GM12878 (cell line): ENCODE measurements at regions not wholly inside any gene's neighbourhood (a gene's known extent, or its start where the extent isn't known, plus 50 kb on each side); places are given as distances from the start of the nearest gene placed in this dataset.

Experiments used
- ATAC-seq: fragments of 200-7000 bp; cut with Tn5 transposase; 3 replicates; pipeline ENCODE4 v1.9.1; 2020; ENCODE audit warnings: mild to moderate bottlenecking, moderate library complexity
- BruUV-seq: library from RNA; stranded (reverse); fragments of 400-500 nt; replicated peaks from 2 replicates; lab custom pipeline; 2021; lab: Mats Ljungman, UMichigan
- CTCF ChIA-PET: fragments of 300-600 bp; sonication (Branson Sonifier 250); formaldehyde crosslinking; extraction: SDS; loops from one replicate; lab custom pipeline; 2021; ENCODE audit warnings: inconsistent platforms; lab: Yijun Ruan, JAX
- POLR2A ChIA-PET: fragments of 350-600 bp; formaldehyde crosslinking; extraction: SDS; loops from one replicate; lab custom pipeline; 2021; ENCODE audit warnings: inconsistent platforms; lab: Charles Lee
- RAD21 ChIA-PET: fragments of 300-600 bp; sonication (Branson Sonifier 250); formaldehyde crosslinking; loops from one replicate; lab custom pipeline; 2023; ENCODE audit warnings: antibody characterized with exemption; ENCODE audit not compliant: unreplicated experiment; lab: Charles Lee
- SMC1A ChIA-PET: fragments of 300-600 bp; sonication (Branson Sonifier 250); formaldehyde crosslinking; loops from one replicate; lab custom pipeline; 2023; ENCODE audit not compliant: unreplicated experiment, uncharacterized antibody; lab: Charles Lee
- DNase-seq: peaks from one replicate; pipeline ENCODE4 v3.0.0-alpha.2; 2011; ENCODE audit warnings: low read depth, low spot score
- FAIRE-seq: peaks from 3 replicates; lab custom pipeline; 2011; peaks lifted over from hg19 to GRCh38; lab: Jason Lieb, UNC
- H2AFZ ChIP-seq: 2 replicates; pipeline ENCODE4 v1.6.0; 2011; ENCODE audit warnings: low read depth, low read length, control low read depth; ENCODE audit not compliant: control insufficient read depth
- H3K27ac ChIP-seq: 2 replicates; pipeline ENCODE4 v1.5.1; 2011; ENCODE audit warnings: control low read depth; ENCODE audit not compliant: control insufficient read depth, insufficient read depth
- H3K27me3 ChIP-seq, 2 experiments: replicated peaks in 1 of 2; 2 replicates each; pipeline versions ENCODE4 v1.6.0 to v1.6.1; 2011; ENCODE audit warnings: low read length in 1 of 2; ENCODE audit not compliant: control insufficient read depth in 2 of 2, insufficient read depth in 2 of 2
- H3K36me3 ChIP-seq, 2 experiments: 2 replicates each; pipeline ENCODE4 v1.5.1; 2011; ENCODE audit warnings: low read length in 1 of 2; ENCODE audit not compliant: control insufficient read depth in 2 of 2, insufficient read depth in 2 of 2
- H3K4me1 ChIP-seq: 2 replicates; pipeline ENCODE4 v1.6.1; 2011; ENCODE audit warnings: mild to moderate bottlenecking, low read length, moderate library complexity, mixed read lengths; ENCODE audit not compliant: control insufficient read depth, insufficient read depth
- H3K4me2 ChIP-seq: 2 replicates; pipeline ENCODE4 v1.6.0; 2011; ENCODE audit warnings: control low read depth; ENCODE audit not compliant: control insufficient read depth, insufficient read depth
- H3K4me3 ChIP-seq: fragments of 200-600 bp; sonication (generic); 2 replicates; pipeline ENCODE4 v1.5.1; 2016
- H3K79me2 ChIP-seq: 2 replicates; pipeline ENCODE4 v1.6.0; 2011; ENCODE audit warnings: low read length; ENCODE audit not compliant: control insufficient read depth, insufficient read depth
- H3K9ac ChIP-seq: 2 replicates; pipeline ENCODE4 v1.8.0; 2011; ENCODE audit warnings: low read length, control low read depth, mixed read lengths; ENCODE audit not compliant: control insufficient read depth, insufficient read depth
- H3K9me3 ChIP-seq: replicated peaks from 3 replicates; pipeline ENCODE4 v1.5.1; 2011; ENCODE audit warnings: mild to moderate bottlenecking, low read length; ENCODE audit not compliant: control insufficient read depth, insufficient read depth
- H4K20me1 ChIP-seq: 2 replicates; pipeline ENCODE4 v1.6.0; 2011; ENCODE audit not compliant: control insufficient read depth, insufficient read depth
- CBX3 ChIP-seq: fragments of 200-600 bp; sonication (generic); IDR thresholded peaks from 2 replicates; pipeline ENCODE4 v1.6.1; 2016; ENCODE audit warnings: low read depth, borderline replicate concordance
- CHD4 ChIP-seq: fragments of 200-600 bp; sonication (generic); IDR thresholded peaks from 2 replicates; pipeline ENCODE4 v1.6.1; 2016; ENCODE audit warnings: mild to moderate bottlenecking
- ETV6 ChIP-seq, 2 experiments: fragments of 450-650 bp in 1 of 2; IDR thresholded peaks in 1 of 2; conservative IDR thresholded peaks in 1 of 2; 2 replicates each; pipeline ENCODE4 v1.6.1; 2014; ENCODE audit warnings: antibody characterized with exemption in 1 of 2, borderline replicate concordance in 1 of 2, low read depth in 1 of 2, mild to moderate bottlenecking in 1 of 2, moderate library complexity in 1 of 2
- HDAC6 ChIP-seq: fragments of 200-600 bp; sonication (generic); IDR thresholded peaks from one replicate; pipeline ENCODE4 v1.8.0; 2017; ENCODE audit warnings: antibody characterized with exemption; ENCODE audit not compliant: unreplicated experiment
- LARP7 ChIP-seq: fragments of 450-650 bp; IDR thresholded peaks from 2 replicates; pipeline ENCODE4 v1.6.1; 2017; ENCODE audit warnings: mild to moderate bottlenecking
- NR2C1 ChIP-seq: fragments of 450-650 bp; IDR thresholded peaks from 2 replicates; pipeline ENCODE4 v1.6.1; 2017; ENCODE audit warnings: antibody characterized with exemption, mild to moderate bottlenecking, moderate library complexity
- POLR2A ChIP-seq: IDR thresholded peaks from 2 replicates; pipeline ENCODE4 v1.6.1; 2011; ENCODE audit warnings: low read depth, mild to moderate bottlenecking, low read length
- RB1 ChIP-seq: fragments of 450-650 bp; formaldehyde crosslinking; IDR thresholded peaks from 2 replicates; pipeline ENCODE4 v1.6.1; 2017; ENCODE audit warnings: mild to moderate bottlenecking, borderline replicate concordance
- SMAD1 ChIP-seq: fragments of 450-650 bp; IDR thresholded peaks from 2 replicates; pipeline ENCODE4 v1.6.1; 2018; ENCODE audit warnings: mild to moderate bottlenecking, low read depth; ENCODE audit not compliant: partially characterized antibody
- TAF1 ChIP-seq: IDR thresholded peaks from 2 replicates; pipeline ENCODE4 v1.6.1; 2011; ENCODE audit warnings: mild to moderate bottlenecking, low read depth, low read length, borderline replicate concordance
- TCF12 ChIP-seq: IDR thresholded peaks from 2 replicates; pipeline ENCODE4 v1.6.1; 2011; ENCODE audit warnings: low read depth, mild to moderate bottlenecking, low read length
- YY1 ChIP-seq: IDR thresholded peaks from 2 replicates; pipeline ENCODE4 v1.6.1; 2011; ENCODE audit warnings: low read depth, mild to moderate bottlenecking, low read length
- ZNF622 ChIP-seq: fragments of 450-650 bp; IDR thresholded peaks from 2 replicates; pipeline ENCODE4 v1.6.1; 2017; ENCODE audit warnings: mild to moderate bottlenecking, inconsistent platforms
- ZSCAN29 ChIP-seq: fragments of 450-650 bp; IDR thresholded peaks from 2 replicates; pipeline ENCODE4 v1.6.1; 2017; ENCODE audit warnings: mild to moderate bottlenecking, moderate library complexity
- WGBS: methylation state at CpG from one replicate; pipeline ENCODE4 v1.1.6; 2016; ENCODE audit warnings: low lambda C conversion rate; ENCODE audit not compliant: insufficient replicate concordance, insufficient coverage; ENCODE audit errors: missing lambda C conversion rate; 5-methylcytosine and 5-hydroxymethylcytosine counted together
- in situ Hi-C: fragments of 300-500 bp; cut with MboI; formaldehyde crosslinking; loops from 9 replicates; pipeline ENCODE4 v1.14.3; 2018; ENCODE audit warnings: mixed read lengths
- intact Hi-C: fragments of 100-400 bp; cut with micrococcal nuclease; formaldehyde crosslinking; loops from one replicate; pipeline ENCODE4 v1.14.2; 2022; ENCODE audit not compliant: unreplicated experiment
- TF ChIP-seq, protein P1 (sequence below): fragments of 150-350 bp; IDR thresholded peaks from 2 replicates; pipeline ENCODE4 v1.6.1; 2016; ENCODE audit warnings: low read depth, low read length
- TF ChIP-seq, protein P2 (sequence below): fragments of 450-650 bp; formaldehyde crosslinking; IDR thresholded peaks from 2 replicates; pipeline ENCODE4 v1.5.0; 2022; ENCODE audit warnings: mild to moderate bottlenecking, missing genetic modification characterization
- TF ChIP-seq, protein P3 (sequence below): fragments of 450-650 bp; IDR thresholded peaks from 2 replicates; pipeline ENCODE4 v1.6.1; 2018; ENCODE audit warnings: borderline replicate concordance, mild to moderate bottlenecking; ENCODE audit not compliant: partially characterized antibody

DNA sequence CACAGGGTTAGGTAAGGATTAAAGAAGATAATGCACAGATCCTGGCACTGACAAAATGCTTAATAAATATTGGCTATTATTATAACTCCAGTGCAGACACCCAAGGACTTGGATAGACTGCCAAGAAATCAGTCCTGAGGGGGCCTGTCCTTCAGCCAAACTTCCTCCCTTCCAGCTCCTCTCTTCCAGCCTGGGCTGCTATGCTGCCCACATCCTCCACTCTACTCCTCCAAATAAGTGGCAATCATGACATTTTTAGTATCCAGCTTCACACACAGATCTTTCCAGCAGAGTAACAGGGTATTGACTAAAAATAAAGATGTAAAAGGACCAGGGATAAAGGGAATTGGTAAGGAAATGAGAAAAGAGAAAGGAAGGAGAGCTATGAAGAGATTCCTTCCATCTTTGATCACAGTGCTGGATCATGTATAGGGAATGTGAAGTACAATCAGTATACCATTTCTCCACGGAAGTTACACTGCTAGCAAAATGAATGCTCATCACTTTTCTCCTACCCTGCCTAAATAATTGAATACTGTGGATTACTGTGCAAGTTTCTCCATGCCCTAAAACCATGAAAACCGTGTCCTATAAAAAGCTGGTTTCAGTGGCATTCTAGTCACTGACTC is 136.0 kb upstream of the OSMR start:
- Histone ChIP-seq H4K20me1 (no peaks in the 10 kb centered on the region), H3K79me2 (no peaks in the 10 kb centered on the region), H3K4me3 (no peak overlapping the region), H2AFZ (no peak overlapping the region), H3K9me3 (no peaks in the 10 kb centered on the region), H3K4me1 (no peaks in the 10 kb centered on the region), H3K4me2 (no peak overlapping the region), H3K36me3 (no peaks in the 10 kb centered on the region), H3K27ac (no peak overlapping the region), H3K9ac (no peak overlapping the region), H3K27me3 (no peaks in the 10 kb centered on the region)
- BruUV-seq: no TSS peak
- ATAC-seq: no peak
- WGBS: 11% methylated on average over 2 of the region's 2 CpGs
- DNase-seq: no peak
- ChIA-PET SMC1A (interaction anchor here (0.7 kb wide), 1 partner anchor 262 kb away, joined by 3 read pairs; no protein-coding TSS in a partner anchor), POLR2A (no interaction called here), CTCF (no interaction called here), RAD21 (no interaction called here)
- no peak for FAIRE-seq
- in situ Hi-C loops (no loop called here), intact Hi-C loops (no loop called here)
- TF ChIP-seq POLR2A: no peak
- TF ChIP-seq LARP7: no peak
- TF ChIP-seq TAF1: no peak
- no peak for TF ChIP-seq CHD4
- TF ChIP-seq, protein P1, sequence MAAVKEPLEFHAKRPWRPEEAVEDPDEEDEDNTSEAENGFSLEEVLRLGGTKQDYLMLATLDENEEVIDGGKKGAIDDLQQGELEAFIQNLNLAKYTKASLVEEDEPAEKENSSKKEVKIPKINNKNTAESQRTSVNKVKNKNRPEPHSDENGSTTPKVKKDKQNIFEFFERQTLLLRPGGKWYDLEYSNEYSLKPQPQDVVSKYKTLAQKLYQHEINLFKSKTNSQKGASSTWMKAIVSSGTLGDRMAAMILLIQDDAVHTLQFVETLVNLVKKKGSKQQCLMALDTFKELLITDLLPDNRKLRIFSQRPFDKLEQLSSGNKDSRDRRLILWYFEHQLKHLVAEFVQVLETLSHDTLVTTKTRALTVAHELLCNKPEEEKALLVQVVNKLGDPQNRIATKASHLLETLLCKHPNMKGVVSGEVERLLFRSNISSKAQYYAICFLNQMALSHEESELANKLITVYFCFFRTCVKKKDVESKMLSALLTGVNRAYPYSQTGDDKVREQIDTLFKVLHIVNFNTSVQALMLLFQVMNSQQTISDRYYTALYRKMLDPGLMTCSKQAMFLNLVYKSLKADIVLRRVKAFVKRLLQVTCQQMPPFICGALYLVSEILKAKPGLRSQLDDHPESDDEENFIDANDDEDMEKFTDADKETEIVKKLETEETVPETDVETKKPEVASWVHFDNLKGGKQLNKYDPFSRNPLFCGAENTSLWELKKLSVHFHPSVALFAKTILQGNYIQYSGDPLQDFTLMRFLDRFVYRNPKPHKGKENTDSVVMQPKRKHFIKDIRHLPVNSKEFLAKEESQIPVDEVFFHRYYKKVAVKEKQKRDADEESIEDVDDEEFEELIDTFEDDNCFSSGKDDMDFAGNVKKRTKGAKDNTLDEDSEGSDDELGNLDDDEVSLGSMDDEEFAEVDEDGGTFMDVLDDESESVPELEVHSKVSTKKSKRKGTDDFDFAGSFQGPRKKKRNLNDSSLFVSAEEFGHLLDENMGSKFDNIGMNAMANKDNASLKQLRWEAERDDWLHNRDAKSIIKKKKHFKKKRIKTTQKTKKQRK: no peak
- TF ChIP-seq NR2C1: no peak
- TF ChIP-seq, protein P2, sequence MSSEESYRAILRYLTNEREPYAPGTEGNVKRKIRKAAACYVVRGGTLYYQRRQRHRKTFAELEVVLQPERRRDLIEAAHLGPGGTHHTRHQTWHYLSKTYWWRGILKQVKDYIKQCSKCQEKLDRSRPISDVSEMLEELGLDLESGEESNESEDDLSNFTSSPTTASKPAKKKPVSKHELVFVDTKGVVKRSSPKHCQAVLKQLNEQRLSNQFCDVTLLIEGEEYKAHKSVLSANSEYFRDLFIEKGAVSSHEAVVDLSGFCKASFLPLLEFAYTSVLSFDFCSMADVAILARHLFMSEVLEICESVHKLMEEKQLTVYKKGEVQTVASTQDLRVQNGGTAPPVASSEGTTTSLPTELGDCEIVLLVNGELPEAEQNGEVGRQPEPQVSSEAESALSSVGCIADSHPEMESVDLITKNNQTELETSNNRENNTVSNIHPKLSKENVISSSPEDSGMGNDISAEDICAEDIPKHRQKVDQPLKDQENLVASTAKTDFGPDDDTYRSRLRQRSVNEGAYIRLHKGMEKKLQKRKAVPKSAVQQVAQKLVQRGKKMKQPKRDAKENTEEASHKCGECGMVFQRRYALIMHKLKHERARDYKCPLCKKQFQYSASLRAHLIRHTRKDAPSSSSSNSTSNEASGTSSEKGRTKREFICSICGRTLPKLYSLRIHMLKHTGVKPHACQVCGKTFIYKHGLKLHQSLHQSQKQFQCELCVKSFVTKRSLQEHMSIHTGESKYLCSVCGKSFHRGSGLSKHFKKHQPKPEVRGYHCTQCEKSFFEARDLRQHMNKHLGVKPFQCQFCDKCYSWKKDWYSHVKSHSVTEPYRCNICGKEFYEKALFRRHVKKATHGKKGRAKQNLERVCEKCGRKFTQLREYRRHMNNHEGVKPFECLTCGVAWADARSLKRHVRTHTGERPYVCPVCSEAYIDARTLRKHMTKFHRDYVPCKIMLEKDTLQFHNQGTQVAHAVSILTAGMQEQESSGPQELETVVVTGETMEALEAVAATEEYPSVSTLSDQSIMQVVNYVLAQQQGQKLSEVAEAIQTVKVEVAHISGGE: no peak
- no peak for TF ChIP-seq HDAC6
- TF ChIP-seq, protein P3, sequence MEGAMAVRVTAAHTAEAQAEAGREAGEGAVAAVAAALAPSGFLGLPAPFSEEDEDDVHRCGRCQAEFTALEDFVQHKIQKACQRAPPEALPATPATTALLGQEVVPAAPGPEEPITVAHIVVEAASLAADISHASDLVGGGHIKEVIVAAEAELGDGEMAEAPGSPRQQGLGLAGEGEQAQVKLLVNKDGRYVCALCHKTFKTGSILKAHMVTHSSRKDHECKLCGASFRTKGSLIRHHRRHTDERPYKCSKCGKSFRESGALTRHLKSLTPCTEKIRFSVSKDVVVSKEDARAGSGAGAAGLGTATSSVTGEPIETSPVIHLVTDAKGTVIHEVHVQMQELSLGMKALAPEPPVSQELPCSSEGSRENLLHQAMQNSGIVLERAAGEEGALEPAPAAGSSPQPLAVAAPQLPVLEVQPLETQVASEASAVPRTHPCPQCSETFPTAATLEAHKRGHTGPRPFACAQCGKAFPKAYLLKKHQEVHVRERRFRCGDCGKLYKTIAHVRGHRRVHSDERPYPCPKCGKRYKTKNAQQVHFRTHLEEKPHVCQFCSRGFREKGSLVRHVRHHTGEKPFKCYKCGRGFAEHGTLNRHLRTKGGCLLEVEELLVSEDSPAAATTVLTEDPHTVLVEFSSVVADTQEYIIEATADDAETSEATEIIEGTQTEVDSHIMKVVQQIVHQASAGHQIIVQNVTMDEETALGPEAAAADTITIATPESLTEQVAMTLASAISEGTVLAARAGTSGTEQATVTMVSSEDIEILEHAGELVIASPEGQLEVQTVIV: no peak
- TF ChIP-seq RB1: no peak
- no peak for TF ChIP-seq ZSCAN29
- no peak for TF ChIP-seq ETV6 (conservative IDR thresholded peaks at IDR 0.05 in 1 of 2, IDR thresholded peaks at IDR 0.05 in 1 of 2; ENCODE audit: borderline replicate concordance in 1 of 2, low read depth in 1 of 2)
- TF ChIP-seq ZNF622: no peak
- TF ChIP-seq SMAD1: no peak
- TF ChIP-seq YY1: no peak
- no peak for TF ChIP-seq CBX3
- TF ChIP-seq TCF12: no peak
